OCI-LY3 (cell line): ENCODE measurements at regions not wholly inside any gene's neighbourhood (a gene's known extent, or its start where the extent isn't known, plus 50 kb on each side); places are given as distances from the start of the nearest gene placed in this dataset.

ENCODE experiments used
- EZH2phosphoT487 ChIP-seq: fragments of 200-600 bp; shearing (Covaris generic); IDR thresholded peaks from 2 replicates; pipeline ENCODE4 v1.6.1; 2018; ENCODE audit warnings: antibody characterized with exemption, mixed run types, low read depth
- TF ChIP-seq, protein P1 (sequence below): fragments of 200-600, 300-600 bp; sonication (generic); IDR thresholded peaks from 2 replicates; pipeline ENCODE4 v1.5.1; 2014; ENCODE audit warnings: antibody characterized with exemption, low read length, low read depth

GRCh38 chr16:48912360-48912759, 302.4 kb upstream of the N4BP1 start:
- TF ChIP-seq, protein P1, sequence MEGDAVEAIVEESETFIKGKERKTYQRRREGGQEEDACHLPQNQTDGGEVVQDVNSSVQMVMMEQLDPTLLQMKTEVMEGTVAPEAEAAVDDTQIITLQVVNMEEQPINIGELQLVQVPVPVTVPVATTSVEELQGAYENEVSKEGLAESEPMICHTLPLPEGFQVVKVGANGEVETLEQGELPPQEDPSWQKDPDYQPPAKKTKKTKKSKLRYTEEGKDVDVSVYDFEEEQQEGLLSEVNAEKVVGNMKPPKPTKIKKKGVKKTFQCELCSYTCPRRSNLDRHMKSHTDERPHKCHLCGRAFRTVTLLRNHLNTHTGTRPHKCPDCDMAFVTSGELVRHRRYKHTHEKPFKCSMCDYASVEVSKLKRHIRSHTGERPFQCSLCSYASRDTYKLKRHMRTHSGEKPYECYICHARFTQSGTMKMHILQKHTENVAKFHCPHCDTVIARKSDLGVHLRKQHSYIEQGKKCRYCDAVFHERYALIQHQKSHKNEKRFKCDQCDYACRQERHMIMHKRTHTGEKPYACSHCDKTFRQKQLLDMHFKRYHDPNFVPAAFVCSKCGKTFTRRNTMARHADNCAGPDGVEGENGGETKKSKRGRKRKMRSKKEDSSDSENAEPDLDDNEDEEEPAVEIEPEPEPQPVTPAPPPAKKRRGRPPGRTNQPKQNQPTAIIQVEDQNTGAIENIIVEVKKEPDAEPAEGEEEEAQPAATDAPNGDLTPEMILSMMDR, result no peak
- no peak for TF ChIP-seq EZH2phosphoT487
